ENCODE measurements at regions not wholly inside any gene's neighbourhood (a gene's known extent, or its start where the extent isn't known, plus 50 kb on each side); places are given as distances from the start of the nearest gene placed in this dataset.

- H3K4me1 ChIP-seq (ENCODE audit: control insufficient read depth, insufficient read depth, low read length), result no peaks in the 10 kb centered on the region
- H3K27me3 ChIP-seq (ENCODE audit: control insufficient read depth, insufficient read depth, low read length, poor library complexity, severe bottlenecking), result no peaks in the 10 kb centered on the region
- 100% methylated on average over 1 of the region's 1 CpG; no CpG with 5 or more reads in 1 of the 2 experiments for WGBS, 2 experiments
- no peaks in the 10 kb centered on the region for H3K36me3 ChIP-seq (ENCODE audit: control insufficient read depth, insufficient read depth, low read length)
- no peak overlapping the region for H3K27ac ChIP-seq (ENCODE audit: insufficient read depth, low read depth, low read length, poor library complexity, severe bottlenecking)
- no peak overlapping the region for H3K4me3 ChIP-seq (ENCODE audit: insufficient read depth, low read depth, low read length)
- no peaks in the 10 kb centered on the region for H3K9me3 ChIP-seq (ENCODE audit: control insufficient read depth, low read length)
Measured at GRCh38 chr15:53260647-53261046, 470.5 kb upstream of the ONECUT1 start.

- 54 to 59% methylated on average over 4 of the region's 4 CpGs for WGBS, 2 experiments
- Histone ChIP-seq H3K27ac (ENCODE audit: insufficient read depth, low read depth, low read length, poor library complexity, severe bottlenecking) (no peak overlapping the region), H3K36me3 (ENCODE audit: control insufficient read depth, insufficient read depth, low read length) (no peaks in the 10 kb centered on the region), H3K4me1 (ENCODE audit: control insufficient read depth, insufficient read depth, low read length) (peaks cover 7% of the 10 kb centered on the region), H3K9me3 (ENCODE audit: control insufficient read depth, low read length) (no peaks in the 10 kb centered on the region), H3K4me3 (ENCODE audit: insufficient read depth, low read depth, low read length) (no peak overlapping the region), H3K27me3 (ENCODE audit: control insufficient read depth, insufficient read depth, low read length, poor library complexity, severe bottlenecking) (no peaks in the 10 kb centered on the region)
Measured at GRCh38 chr15:53256457-53256856, 466.3 kb upstream of the ONECUT1 start.

GRCh38 chr15:53256043-53256442 lies 465.9 kb upstream of the ONECUT1 start:
- H3K27me3 ChIP-seq (ENCODE audit: control insufficient read depth, insufficient read depth, low read length, poor library complexity, severe bottlenecking), result no peaks in the 10 kb centered on the region

GRCh38 chr15:53251996-53252395 lies 461.9 kb upstream of the ONECUT1 start:
- no peaks in the 10 kb centered on the region for H3K9me3 ChIP-seq (ENCODE audit: control insufficient read depth, low read length)
- H3K36me3 ChIP-seq (ENCODE audit: control insufficient read depth, insufficient read depth, low read length), result no peaks in the 10 kb centered on the region
- WGBS, 2 experiments, result 91 to 94% methylated on average over 8 of the region's 8 CpGs
- H3K4me1 ChIP-seq (ENCODE audit: control insufficient read depth, insufficient read depth, low read length), result peaks cover 11% of the 10 kb centered on the region
- no peak overlapping the region for H3K27ac ChIP-seq (ENCODE audit: insufficient read depth, low read depth, low read length, poor library complexity, severe bottlenecking)
- no peak overlapping the region for H3K4me3 ChIP-seq (ENCODE audit: insufficient read depth, low read depth, low read length)
- H3K27me3 ChIP-seq (ENCODE audit: control insufficient read depth, insufficient read depth, low read length, poor library complexity, severe bottlenecking), result no peaks in the 10 kb centered on the region

More at GRCh38 chr15:53256043-53256442, 465.9 kb upstream of the ONECUT1 start:
- WGBS, 2 experiments, result 79 to 80% methylated on average over 6 of the region's 6 CpGs
- Histone ChIP-seq H3K4me1 (ENCODE audit: control insufficient read depth, insufficient read depth, low read length) (peaks cover 7% of the 10 kb centered on the region), H3K9me3 (ENCODE audit: control insufficient read depth, low read length) (no peaks in the 10 kb centered on the region), H3K27ac (ENCODE audit: insufficient read depth, low read depth, low read length, poor library complexity, severe bottlenecking) (no peak overlapping the region), H3K4me3 (ENCODE audit: insufficient read depth, low read depth, low read length) (no peak overlapping the region), H3K36me3 (ENCODE audit: control insufficient read depth, insufficient read depth, low read length) (no peaks in the 10 kb centered on the region)

- no peaks in the 10 kb centered on the region for H3K36me3 ChIP-seq (ENCODE audit: control insufficient read depth, insufficient read depth, low read length)
- H3K9me3 ChIP-seq (ENCODE audit: control insufficient read depth, low read length), result no peaks in the 10 kb centered on the region
- no peak overlapping the region for H3K4me3 ChIP-seq (ENCODE audit: insufficient read depth, low read depth, low read length)
- H3K27me3 ChIP-seq (ENCODE audit: control insufficient read depth, insufficient read depth, low read length, poor library complexity, severe bottlenecking), result no peaks in the 10 kb centered on the region
- H3K27ac ChIP-seq (ENCODE audit: insufficient read depth, low read depth, low read length, poor library complexity, severe bottlenecking), result no peak overlapping the region
- 86 to 92% methylated on average over 2 of the region's 2 CpGs for WGBS, 2 experiments
- H3K4me1 ChIP-seq (ENCODE audit: control insufficient read depth, insufficient read depth, low read length), result peaks cover 11% of the 10 kb centered on the region
Measured at GRCh38 chr15:53251523-53251922, 461.4 kb upstream of the ONECUT1 start.

GRCh38 chr15:53247041-53247708 lies 457.0 kb upstream of the ONECUT1 start:
- H3K9me3 ChIP-seq (ENCODE audit: control insufficient read depth, low read length), result no peaks in the 10 kb centered on the region
- WGBS, 2 experiments, result 91 to 93% methylated on average over 2 of the region's 2 CpGs

GRCh38 chr15:53246404-53246803 lies 456.3 kb upstream of the ONECUT1 start:
- Histone ChIP-seq H3K4me1 (ENCODE audit: control insufficient read depth, insufficient read depth, low read length) (peaks cover 5% of the 10 kb centered on the region), H3K27ac (ENCODE audit: insufficient read depth, low read depth, low read length, poor library complexity, severe bottlenecking) (no peak overlapping the region), H3K4me3 (ENCODE audit: insufficient read depth, low read depth, low read length) (no peak overlapping the region), H3K36me3 (ENCODE audit: control insufficient read depth, insufficient read depth, low read length) (no peaks in the 10 kb centered on the region), H3K27me3 (ENCODE audit: control insufficient read depth, insufficient read depth, low read length, poor library complexity, severe bottlenecking) (no peaks in the 10 kb centered on the region), H3K9me3 (ENCODE audit: control insufficient read depth, low read length) (no peaks in the 10 kb centered on the region)
- WGBS, 2 experiments, result 78 to 90% methylated on average over 1 of the region's 1 CpG

More at GRCh38 chr15:53247041-53247708, 457.0 kb upstream of the ONECUT1 start:
- Histone ChIP-seq H3K27ac (ENCODE audit: insufficient read depth, low read depth, low read length, poor library complexity, severe bottlenecking) (no peak overlapping the region), H3K4me1 (ENCODE audit: control insufficient read depth, insufficient read depth, low read length) (peaks cover 5% of the 10 kb centered on the region), H3K27me3 (ENCODE audit: control insufficient read depth, insufficient read depth, low read length, poor library complexity, severe bottlenecking) (no peaks in the 10 kb centered on the region), H3K36me3 (ENCODE audit: control insufficient read depth, insufficient read depth, low read length) (no peaks in the 10 kb centered on the region), H3K4me3 (ENCODE audit: insufficient read depth, low read depth, low read length) (no peak overlapping the region)

- Histone ChIP-seq H3K9me3 (ENCODE audit: control insufficient read depth, low read length) (no peaks in the 10 kb centered on the region), H3K36me3 (ENCODE audit: control insufficient read depth, insufficient read depth, low read length) (no peaks in the 10 kb centered on the region), H3K4me1 (ENCODE audit: control insufficient read depth, insufficient read depth, low read length) (no peaks in the 10 kb centered on the region), H3K27me3 (ENCODE audit: control insufficient read depth, insufficient read depth, low read length, poor library complexity, severe bottlenecking) (no peaks in the 10 kb centered on the region), H3K4me3 (ENCODE audit: insufficient read depth, low read depth, low read length) (no peak overlapping the region), H3K27ac (ENCODE audit: insufficient read depth, low read depth, low read length, poor library complexity, severe bottlenecking) (no peak overlapping the region)
- 88 to 92% methylated on average over 2 of the region's 2 CpGs for WGBS, 2 experiments
Measured at GRCh38 chr15:53233801-53234200, 443.7 kb upstream of the ONECUT1 start.

- Histone ChIP-seq H3K9me3 (ENCODE audit: control insufficient read depth, low read length) (no peaks in the 10 kb centered on the region), H3K4me3 (ENCODE audit: insufficient read depth, low read depth, low read length) (no peak overlapping the region), H3K27me3 (ENCODE audit: control insufficient read depth, insufficient read depth, low read length, poor library complexity, severe bottlenecking) (no peaks in the 10 kb centered on the region), H3K4me1 (ENCODE audit: control insufficient read depth, insufficient read depth, low read length) (no peaks in the 10 kb centered on the region), H3K36me3 (ENCODE audit: control insufficient read depth, insufficient read depth, low read length) (no peaks in the 10 kb centered on the region), H3K27ac (ENCODE audit: insufficient read depth, low read depth, low read length, poor library complexity, severe bottlenecking) (no peak overlapping the region)
- WGBS, 2 experiments, result 82 to 87% methylated on average over 1 of the region's 1 CpG
Measured at GRCh38 chr15:53230473-53230872, 440.3 kb upstream of the ONECUT1 start.

- no peak overlapping the region for H3K27ac ChIP-seq (ENCODE audit: insufficient read depth, low read depth, low read length, poor library complexity, severe bottlenecking)
- no peaks in the 10 kb centered on the region for H3K4me1 ChIP-seq (ENCODE audit: control insufficient read depth, insufficient read depth, low read length)
- H3K9me3 ChIP-seq (ENCODE audit: control insufficient read depth, low read length), result no peaks in the 10 kb centered on the region
- H3K4me3 ChIP-seq (ENCODE audit: insufficient read depth, low read depth, low read length), result no peak overlapping the region
- no peaks in the 10 kb centered on the region for H3K27me3 ChIP-seq (ENCODE audit: control insufficient read depth, insufficient read depth, low read length, poor library complexity, severe bottlenecking)
- no peaks in the 10 kb centered on the region for H3K36me3 ChIP-seq (ENCODE audit: control insufficient read depth, insufficient read depth, low read length)
- WGBS, 2 experiments, result 88% methylated on average over 2 of the region's 2 CpGs
Measured at GRCh38 chr15:53226559-53226958, 436.4 kb upstream of the ONECUT1 start.

All from ectodermal cell (in vitro differentiated cells).